Activated CD8-positive, alpha-beta memory T cell treated with anti-CD3 and anti-CD28 coated beads, Interleukin-2, amount 50 U/mL, for 4 hours (primary cell): ENCODE measurements at regions not wholly inside any gene's neighbourhood (a gene's known extent, or its start where the extent isn't known, plus 50 kb on each side); places are given as distances from the start of the nearest gene placed in this dataset.
"Not testable (repeated sequence)": the region's sequence is repeated elsewhere in the genome, so short reads cannot be mapped to it uniquely, and the experiment has no call there.

Experiments
- DNase-seq: peaks from one replicate; pipeline ENCODE4 v3.0.0-alpha.2; 2020

- no peak for DNase-seq
These were observed 1197.8 kb downstream of the BRD1 start for GRCh38 chr22:48629631-48630432.

- no peak for DNase-seq
These were observed 1198.7 kb downstream of the BRD1 start for GRCh38 chr22:48628891-48629543.

GRCh38 chr22:48627966-48628365 is 1199.7 kb downstream of the BRD1 start:
- DNase-seq: no peak

- no peak for DNase-seq
These were observed 1200.5 kb downstream of the BRD1 start for GRCh38 chr22:48627203-48627602.

GRCh38 chr22:48624401-48624800 is 1203.3 kb downstream of the BRD1 start:
- no peak for DNase-seq

- no peak for DNase-seq
These were observed 1204.7 kb downstream of the BRD1 start for GRCh38 chr22:48622891-48623545.

GRCh38 chr22:48621085-48621484 is 1206.6 kb downstream of the BRD1 start:
- no peak for DNase-seq

- DNase-seq: not testable (repeated sequence)
These were observed 1207.2 kb downstream of the BRD1 start for GRCh38 chr22:48620460-48620859.

- DNase-seq: no peak
These were observed 1208.0 kb downstream of the BRD1 start for GRCh38 chr22:48619721-48620120.

GRCh38 chr22:48618326-48618725 is 1209.3 kb downstream of the BRD1 start:
- no peak for DNase-seq

GRCh38 chr22:48616656-48617055 is 1211.0 kb downstream of the BRD1 start:
- DNase-seq: no peak

- no peak for DNase-seq
These were observed 1212.3 kb downstream of the BRD1 start for GRCh38 chr22:48615171-48616008.

GRCh38 chr22:48613566-48614200 is 1214.0 kb downstream of the BRD1 start:
- no peak for DNase-seq

- no peak for DNase-seq
These were observed 1215.3 kb downstream of the BRD1 start for GRCh38 chr22:48612077-48612995.

- no peak for DNase-seq
These were observed 1218.3 kb downstream of the BRD1 start for GRCh38 chr22:48609279-48609865.

GRCh38 chr22:48607901-48608662 is 1219.6 kb downstream of the BRD1 start:
- DNase-seq: no peak

GRCh38 chr22:48606684-48607307 is 1220.9 kb downstream of the BRD1 start:
- no peak for DNase-seq

GRCh38 chr22:48605856-48606481 is 1221.7 kb downstream of the BRD1 start:
- DNase-seq: no peak

GRCh38 chr22:48605125-48605524 is 1222.5 kb downstream of the BRD1 start:
- DNase-seq: no peak
